ENCODE measurements at regions not wholly inside any gene's neighbourhood (a gene's known extent, or its start where the extent isn't known, plus 50 kb on each side); places are given as distances from the start of the nearest gene placed in this dataset.

DNA sequence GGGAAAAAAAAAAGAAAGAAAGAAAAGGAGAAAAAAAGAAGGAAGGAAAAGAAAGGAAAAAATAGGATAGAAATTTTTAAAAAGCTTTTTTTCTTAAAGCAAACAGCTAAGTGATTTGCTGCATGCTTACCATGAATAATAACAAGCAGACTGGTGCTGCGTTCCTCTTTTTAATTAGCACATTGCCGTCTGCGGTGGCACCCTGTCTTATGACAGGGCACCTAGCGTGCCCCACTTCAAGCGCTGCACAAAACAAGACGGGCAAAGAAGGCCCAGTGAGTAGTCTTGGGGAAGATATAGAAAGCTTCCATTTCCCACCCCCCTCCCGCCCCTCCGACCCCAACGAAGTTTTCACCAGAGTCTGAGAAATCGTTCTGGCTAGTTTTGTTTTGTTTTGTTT, 513.9 kb downstream of the ZNF608 start:
- Histone ChIP-seq H3K27me3 (ENCODE audit: control insufficient read depth in 2 of 2, insufficient read depth in 2 of 2, low read length in 2 of 2) (no peaks in the 10 kb centered on the region), H3K9ac (ENCODE audit: insufficient read depth, low read length, poor library complexity, severe bottlenecking) (no peak overlapping the region), H3K79me2 (ENCODE audit: insufficient read depth, low read length) (no peaks in the 10 kb centered on the region), H3K4me2 (replicated peaks; ENCODE audit: extremely low read depth, low read length, poor library complexity, severe bottlenecking) (no peak overlapping the region), H3K9me3 (replicated peaks in 1 of 2; ENCODE audit: control insufficient read depth in 1 of 2, insufficient read depth in 1 of 2, low read length in 2 of 2) (peaks cover 0 to 3% of the 10 kb centered on the region in 2 donors), H2AFZ (ENCODE audit: insufficient read depth, low read depth, low read length, poor library complexity, severe bottlenecking) (no peak overlapping the region), H3K36me3 (replicated peaks in 1 of 2; ENCODE audit: control insufficient read depth in 1 of 2, insufficient read depth in 2 of 2, low read length in 2 of 2) (no peaks in the 10 kb centered on the region), H3K4me1 (ENCODE audit: control insufficient read depth in 1 of 2, insufficient read depth in 2 of 2, low read length in 2 of 2) (no peaks in the 10 kb centered on the region), H3K27ac (ENCODE audit: low read depth in 1 of 2, low read length in 2 of 2) (no peak overlapping the region), H4K20me1 (ENCODE audit: insufficient read depth, low read length) (no peaks in the 10 kb centered on the region), H3K4me3 (replicated peaks in 1 of 3; ENCODE audit: low read depth in 2 of 3, low read length in 3 of 3) (no peak overlapping the region)
- no peaks in the 10 kb centered on the region for H3K4me1 Mint-ChIP-seq
- no peaks in the 10 kb centered on the region for H3K36me3 Mint-ChIP-seq
- TF ChIP-seq, protein P1, sequence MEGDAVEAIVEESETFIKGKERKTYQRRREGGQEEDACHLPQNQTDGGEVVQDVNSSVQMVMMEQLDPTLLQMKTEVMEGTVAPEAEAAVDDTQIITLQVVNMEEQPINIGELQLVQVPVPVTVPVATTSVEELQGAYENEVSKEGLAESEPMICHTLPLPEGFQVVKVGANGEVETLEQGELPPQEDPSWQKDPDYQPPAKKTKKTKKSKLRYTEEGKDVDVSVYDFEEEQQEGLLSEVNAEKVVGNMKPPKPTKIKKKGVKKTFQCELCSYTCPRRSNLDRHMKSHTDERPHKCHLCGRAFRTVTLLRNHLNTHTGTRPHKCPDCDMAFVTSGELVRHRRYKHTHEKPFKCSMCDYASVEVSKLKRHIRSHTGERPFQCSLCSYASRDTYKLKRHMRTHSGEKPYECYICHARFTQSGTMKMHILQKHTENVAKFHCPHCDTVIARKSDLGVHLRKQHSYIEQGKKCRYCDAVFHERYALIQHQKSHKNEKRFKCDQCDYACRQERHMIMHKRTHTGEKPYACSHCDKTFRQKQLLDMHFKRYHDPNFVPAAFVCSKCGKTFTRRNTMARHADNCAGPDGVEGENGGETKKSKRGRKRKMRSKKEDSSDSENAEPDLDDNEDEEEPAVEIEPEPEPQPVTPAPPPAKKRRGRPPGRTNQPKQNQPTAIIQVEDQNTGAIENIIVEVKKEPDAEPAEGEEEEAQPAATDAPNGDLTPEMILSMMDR (IDR thresholded peaks at IDR 0.05), result no peak
- peaks cover 0 to 1% (median 0%) of the 10 kb centered on the region in 3 donors for H3K27me3 Mint-ChIP-seq (ENCODE audit: low read depth in 3 of 3)
- H3K27ac Mint-ChIP-seq, result peak overlapping the region in 1 of 7 donors; percentile 46
- WGBS (ENCODE audit: insufficient coverage), result 57% methylated on average over 1 of the region's 10 CpGs
- peaks cover 0 to 13% (median 0%) of the 10 kb centered on the region in 7 donors for H3K9me3 Mint-ChIP-seq
- no peak for DNase-seq
- intact Hi-C loops (cut with micrococcal nuclease), result no loop called here
- H3K4me3 Mint-ChIP-seq, result no peak overlapping the region

DNA sequence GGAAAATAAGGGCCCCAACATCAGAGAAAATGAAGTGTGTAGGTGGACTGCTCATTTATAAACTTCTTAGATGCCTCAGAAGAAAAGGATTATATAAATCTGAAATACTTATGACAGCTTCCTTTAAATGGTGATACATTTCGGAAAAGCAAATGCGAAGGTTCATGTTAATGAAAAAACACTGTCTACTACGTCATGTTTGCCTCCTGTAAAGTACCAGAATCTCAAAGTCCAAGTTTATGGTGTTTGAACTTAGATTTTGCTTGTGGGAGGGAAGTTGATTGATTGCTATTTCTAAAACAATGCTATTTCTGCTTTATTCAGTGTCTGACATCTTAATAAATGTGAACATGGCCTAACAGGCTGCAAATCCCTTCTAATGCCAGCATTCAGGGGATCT, 514.6 kb downstream of the ZNF608 start:
- no peaks in the 10 kb centered on the region for H3K27me3 ChIP-seq (ENCODE audit: control insufficient read depth in 2 of 2, insufficient read depth in 2 of 2, low read length in 2 of 2)
- WGBS (ENCODE audit: insufficient coverage), result 100% methylated on average over 1 of the region's 3 CpGs
- H3K9ac ChIP-seq (ENCODE audit: insufficient read depth, low read length, poor library complexity, severe bottlenecking), result no peak overlapping the region
- no peaks in the 10 kb centered on the region for H3K4me1 Mint-ChIP-seq
- H3K36me3 Mint-ChIP-seq, result no peaks in the 10 kb centered on the region
- no peak for DNase-seq
- H3K4me1 ChIP-seq (ENCODE audit: control insufficient read depth in 1 of 2, insufficient read depth in 2 of 2, low read length in 2 of 2), result no peaks in the 10 kb centered on the region
- peaks cover 0 to 1% (median 0%) of the 10 kb centered on the region in 3 donors for H3K27me3 Mint-ChIP-seq (ENCODE audit: low read depth in 3 of 3)
- H3K27ac ChIP-seq (ENCODE audit: low read depth in 1 of 2, low read length in 2 of 2), result no peak overlapping the region
- TF ChIP-seq, protein P1 (IDR thresholded peaks at IDR 0.05), result no peak
- no peaks in the 10 kb centered on the region for H3K79me2 ChIP-seq (ENCODE audit: insufficient read depth, low read length)
- H3K4me3 Mint-ChIP-seq, result no peak overlapping the region
- no peak overlapping the region for H3K27ac Mint-ChIP-seq
- intact Hi-C loops (cut with micrococcal nuclease), result no loop called here
- H2AFZ ChIP-seq (ENCODE audit: insufficient read depth, low read depth, low read length, poor library complexity, severe bottlenecking), result no peak overlapping the region
- no peaks in the 10 kb centered on the region for H3K36me3 ChIP-seq (replicated peaks in 1 of 2; ENCODE audit: control insufficient read depth in 1 of 2, insufficient read depth in 2 of 2, low read length in 2 of 2)
- H3K4me2 ChIP-seq (replicated peaks; ENCODE audit: extremely low read depth, low read length, poor library complexity, severe bottlenecking), result no peak overlapping the region
- H3K9me3 Mint-ChIP-seq, result peaks cover 0 to 13% (median 0%) of the 10 kb centered on the region in 7 donors
- no peaks in the 10 kb centered on the region for H4K20me1 ChIP-seq (ENCODE audit: insufficient read depth, low read length)
- H3K9me3 ChIP-seq (replicated peaks in 1 of 2; ENCODE audit: control insufficient read depth in 1 of 2, insufficient read depth in 1 of 2, low read length in 2 of 2), result peaks cover 0 to 3% of the 10 kb centered on the region in 2 donors
- no peak overlapping the region for H3K4me3 ChIP-seq (replicated peaks in 1 of 3; ENCODE audit: low read depth in 2 of 3, low read length in 3 of 3)

All from CD14-positive monocyte (primary cell).